GM19397 (cell line): ENCODE measurements at regions not wholly inside any gene's neighbourhood (a gene's known extent, or its start where the extent isn't known, plus 50 kb on each side); places are given as distances from the start of the nearest gene placed in this dataset.

ENCODE experiments used
- ATAC-seq: cut with Tn5 transposase; IDR thresholded peaks from one replicate; pipeline ENCODE4 v1.9.1; 2021; ENCODE audit warnings: mild to moderate bottlenecking, moderate library complexity; ENCODE audit not compliant: unreplicated experiment

- ATAC-seq: no peak
Measured at GRCh38 chr11:25860677-25861450, 471.1 kb upstream of the ANO3 start.

- ATAC-seq: no peak
Measured at GRCh38 chr11:25862159-25862558, 469.8 kb upstream of the ANO3 start.

- ATAC-seq: no peak
Measured at GRCh38 chr11:25863986-25864385, 467.9 kb upstream of the ANO3 start.

GRCh38 chr11:25876456-25876965, 455.4 kb upstream of the ANO3 start:
- ATAC-seq: no peak

- ATAC-seq: no peak
Measured at GRCh38 chr11:25886036-25886435, 445.9 kb upstream of the ANO3 start.

- no peak for ATAC-seq
Measured at GRCh38 chr11:25890626-25891260, 441.2 kb upstream of the ANO3 start.

- ATAC-seq: no peak
Measured at GRCh38 chr11:25891960-25892359, 440.0 kb upstream of the ANO3 start.

- no peak for ATAC-seq
Measured at GRCh38 chr11:25899617-25900160, 432.2 kb upstream of the ANO3 start.

GRCh38 chr11:25900814-25901213, 431.1 kb upstream of the ANO3 start:
- ATAC-seq: no peak

GRCh38 chr11:25901415-25901814, 430.5 kb upstream of the ANO3 start:
- no peak for ATAC-seq

- no peak for ATAC-seq
Measured at GRCh38 chr11:25902476-25902875, 429.5 kb upstream of the ANO3 start.

- ATAC-seq: no peak
Measured at GRCh38 chr11:25908726-25909125, 423.2 kb upstream of the ANO3 start.

- ATAC-seq: no peak
Measured at GRCh38 chr11:25910086-25910485, 421.8 kb upstream of the ANO3 start.

GRCh38 chr11:25920356-25920755, 411.6 kb upstream of the ANO3 start:
- no peak for ATAC-seq

GRCh38 chr11:25924586-25924985, 407.3 kb upstream of the ANO3 start:
- no peak for ATAC-seq

GRCh38 chr11:25925359-25925758, 406.6 kb upstream of the ANO3 start:
- ATAC-seq: no peak

- ATAC-seq: no peak
Measured at GRCh38 chr11:25927411-25927953, 404.4 kb upstream of the ANO3 start.

- no peak for ATAC-seq
Measured at GRCh38 chr11:25928076-25928475, 403.9 kb upstream of the ANO3 start.

GRCh38 chr11:25938952-25939351, 393.0 kb upstream of the ANO3 start:
- no peak for ATAC-seq

GRCh38 chr11:25939691-25940090, 392.2 kb upstream of the ANO3 start:
- no peak for ATAC-seq

GRCh38 chr11:25941353-25941752, 390.6 kb upstream of the ANO3 start:
- ATAC-seq: no peak

GRCh38 chr11:25943031-25943430, 388.9 kb upstream of the ANO3 start:
- no peak for ATAC-seq
